Omental fat pad (tissue), 3 donors: ENCODE measurements at regions not wholly inside any gene's neighbourhood (a gene's known extent, or its start where the extent isn't known, plus 50 kb on each side); places are given as distances from the start of the nearest gene placed in this dataset.
"Not testable (repeated sequence)": the region's sequence is repeated elsewhere in the genome, so short reads cannot be mapped to it uniquely, and the experiment has no call there.

Source experiments
- ATAC-seq: fragments of 150-250 bp; one replicate; pipeline ENCODE4 v1.9.1; 2016; ENCODE audit warnings: mild to moderate bottlenecking, moderate library complexity; ENCODE audit not compliant: low FRiP score
- DNase-seq: peaks from one replicate; pipeline ENCODE4 v3.0.0-alpha.2; 2019; ENCODE audit warnings: low spot score
- CTCF ChIP-seq, 3 donors: fragments of 450-650 bp; IDR thresholded peaks; one replicate each; pipeline ENCODE4 v1.5.1; 2016 to 2017; ENCODE audit warnings: antibody characterized with exemption in 3 of 3, mild to moderate bottlenecking in 3 of 3, moderate library complexity in 2 of 3

DNA sequence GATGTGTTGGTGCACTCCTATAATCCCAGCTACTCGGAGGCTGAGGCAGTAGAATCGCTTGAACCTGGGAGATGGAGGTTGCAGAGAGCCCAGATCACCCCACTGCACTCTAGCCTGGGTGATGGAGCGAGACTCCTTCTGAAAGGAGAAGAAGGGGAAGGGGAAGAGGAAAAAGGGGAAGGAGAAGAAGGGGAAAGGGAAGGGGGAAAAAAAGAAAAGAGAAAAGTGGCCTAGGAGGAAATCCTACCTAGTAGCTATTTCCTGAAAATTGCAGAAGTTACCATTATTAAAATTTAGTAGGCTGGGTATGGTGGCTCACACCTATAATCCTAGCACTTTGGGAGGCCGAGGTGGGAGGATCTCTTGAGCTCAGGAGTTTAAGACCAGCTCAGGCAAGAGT, 67.4 kb downstream of the ARRDC3 start:
- TF ChIP-seq CTCF (IDR thresholded peaks at IDR 0.05) = no peak
- ATAC-seq = no peak
- DNase-seq = no peak

DNA sequence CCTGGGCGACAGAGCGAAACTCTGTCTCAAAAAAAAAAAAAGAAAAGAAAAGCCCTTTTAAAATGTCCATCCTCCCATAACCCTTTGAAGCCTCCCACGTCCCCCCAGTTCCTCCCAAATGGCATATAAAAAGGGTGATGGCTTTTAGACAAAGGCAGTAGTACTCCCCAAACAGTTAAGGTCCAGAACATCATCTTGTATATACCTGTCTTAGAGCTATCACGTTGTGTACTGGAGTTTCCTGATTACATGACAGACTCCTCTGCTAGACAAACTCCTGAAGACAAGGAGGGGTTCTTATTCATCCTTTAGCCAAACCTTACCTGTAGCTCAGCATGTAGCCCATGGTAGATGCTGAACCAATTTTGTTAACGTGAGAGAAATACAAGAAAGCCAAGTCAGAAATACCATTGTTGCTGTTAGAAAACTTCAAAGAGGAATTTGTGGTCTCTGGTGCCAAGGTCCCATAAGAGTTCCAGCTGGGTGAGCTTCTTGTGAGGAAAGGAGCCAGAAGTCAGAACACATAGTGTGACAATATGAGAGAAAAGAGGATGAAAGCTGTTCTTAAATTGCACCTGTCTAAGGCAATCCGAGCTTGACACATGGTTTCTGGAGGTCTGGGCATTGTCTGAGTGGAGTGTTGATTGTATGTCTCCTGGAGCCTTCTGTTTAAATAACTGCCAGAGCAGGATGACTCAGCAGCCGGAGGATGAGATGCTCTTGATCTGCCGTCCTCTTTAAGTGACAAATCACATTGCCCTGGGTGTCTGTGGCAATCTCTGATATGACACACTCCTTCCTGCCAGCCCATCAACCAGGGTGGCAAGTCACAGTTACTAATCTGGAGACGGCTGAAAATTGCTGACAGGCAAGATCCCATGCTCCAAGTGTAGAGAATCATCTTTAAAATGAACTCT, 69.1 kb downstream of the ARRDC3 start:
- ATAC-seq (peak; percentile 66), DNase-seq (peak; percentile 60)
- TF ChIP-seq CTCF (IDR thresholded peaks at IDR 0.05) = no peak

GRCh38 chr5:91312698-91313097, 70.4 kb downstream of the ARRDC3 start:
- TF ChIP-seq CTCF (IDR thresholded peaks at IDR 0.05) = no peak
- no peak for ATAC-seq
- DNase-seq = no peak

DNA sequence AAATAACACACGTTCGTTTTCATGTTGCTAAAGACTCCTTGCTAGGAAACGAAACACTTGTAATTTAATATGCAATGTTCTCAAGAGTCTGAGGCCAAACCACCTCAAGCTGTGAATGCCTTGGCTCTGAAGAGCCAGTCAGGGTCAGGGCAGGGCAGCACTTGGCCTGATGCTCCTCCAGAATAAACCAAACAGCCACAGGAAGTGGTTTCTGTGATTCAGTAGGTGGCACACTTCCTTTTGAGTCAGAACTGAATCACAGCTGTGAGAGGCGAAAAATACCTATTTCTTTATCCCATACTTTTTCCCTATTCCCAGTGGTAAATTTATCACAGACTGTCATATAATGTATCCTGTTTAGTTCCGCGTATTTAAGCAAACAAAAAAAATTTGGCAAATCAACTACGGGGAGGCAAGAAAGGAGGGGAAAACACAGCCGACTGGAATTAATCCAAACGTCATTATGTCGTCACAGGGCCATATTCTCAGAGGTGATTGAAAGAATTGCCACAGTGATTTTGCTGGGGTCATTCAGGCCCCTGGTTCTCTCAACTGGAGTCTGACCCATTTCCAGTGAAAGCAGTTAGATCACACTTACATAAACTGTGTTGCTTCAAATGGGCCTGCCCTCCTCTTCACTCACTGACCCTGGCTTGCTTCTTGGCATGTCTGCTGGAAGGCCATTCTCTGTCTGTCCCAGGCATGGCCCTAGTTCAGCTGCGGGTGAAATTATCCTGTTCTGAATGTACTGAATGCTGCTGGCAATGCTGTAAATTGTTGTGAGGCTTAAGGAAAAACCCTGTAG, 71.2 kb downstream of the ARRDC3 start:
- no peak for TF ChIP-seq CTCF (IDR thresholded peaks at IDR 0.05)
- DNase-seq = no peak
- ATAC-seq = peak; percentile 95

DNA sequence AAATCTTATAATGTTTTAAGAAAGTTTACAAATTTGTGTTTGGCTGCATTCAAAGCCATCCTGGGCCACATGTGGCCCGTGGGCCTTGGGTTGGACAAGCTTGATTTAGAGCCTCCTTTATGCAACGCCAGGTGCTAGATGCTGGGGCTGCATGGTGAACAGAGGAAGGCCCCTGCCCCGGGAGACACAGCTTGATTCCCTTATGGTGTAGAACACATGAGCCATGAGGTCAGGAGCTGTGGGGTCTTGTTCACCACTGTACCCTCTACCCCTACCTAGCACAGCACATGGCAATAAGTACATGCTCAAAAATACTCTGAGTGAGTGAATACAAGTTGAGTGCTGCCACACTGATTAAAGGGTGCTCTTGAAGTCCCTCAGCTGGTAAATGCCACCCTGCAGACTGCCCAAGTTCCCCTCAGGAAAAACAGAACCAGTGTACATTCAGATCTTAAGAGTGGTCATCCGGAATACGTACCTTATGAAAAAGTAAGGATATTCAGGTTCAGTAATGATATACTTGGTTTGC, 71.9 kb downstream of the ARRDC3 start:
- ATAC-seq = no peak
- DNase-seq = no peak
- TF ChIP-seq CTCF (IDR thresholded peaks at IDR 0.05) = no peak

- DNase-seq, ATAC-seq: not testable (repeated sequence)
Observed at GRCh38 chr5:91308157-91308556, 75.0 kb downstream of the ARRDC3 start.

DNA sequence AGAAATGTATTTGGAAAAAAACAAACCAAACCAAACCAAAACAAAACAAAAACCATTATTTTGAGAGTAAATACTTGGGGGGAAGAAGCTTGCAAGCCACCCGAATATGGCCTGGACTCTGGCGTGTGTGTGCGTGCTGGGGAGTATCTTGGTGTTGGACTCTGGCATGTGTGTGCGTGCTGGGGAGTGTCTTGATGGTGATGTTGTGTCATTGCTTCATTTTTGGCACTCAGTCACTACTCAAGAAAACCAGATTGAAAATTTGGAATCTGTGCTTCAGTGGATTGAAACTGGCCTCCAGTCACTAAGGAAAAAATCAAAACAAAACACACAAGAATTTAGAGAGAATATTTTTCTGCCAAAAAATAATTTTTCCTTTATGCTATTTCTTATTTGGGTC, 76.1 kb downstream of the ARRDC3 start:
- no peak for DNase-seq
- TF ChIP-seq CTCF (IDR thresholded peaks at IDR 0.05) = no peak
- ATAC-seq = no peak
